GM23338 (cell line): ENCODE measurements at regions not wholly inside any gene's neighbourhood (a gene's known extent, or its start where the extent isn't known, plus 50 kb on each side); places are given as distances from the start of the nearest gene placed in this dataset.

ENCODE experiments used
- CREB1 ChIP-seq: fragments of 250-450 bp; sonication (Bioruptor Pico); IDR thresholded peaks from 2 replicates; pipeline ENCODE4 v1.5.0; 2020; ENCODE audit warnings: low read depth, mild to moderate bottlenecking, moderate library complexity
- EZH2 ChIP-seq: fragments of 200-600 bp; sonication (generic); IDR thresholded peaks from one replicate; pipeline ENCODE4 v1.8.0; 2017; ENCODE audit warnings: antibody characterized with exemption, mild to moderate bottlenecking, low read depth; ENCODE audit not compliant: unreplicated experiment
- EZH2phosphoT487 ChIP-seq: fragments of 200-600 bp; sonication (generic); IDR thresholded peaks from one replicate; pipeline ENCODE4 v1.8.1; 2018; ENCODE audit warnings: antibody characterized with exemption; ENCODE audit not compliant: unreplicated experiment
- JUNB ChIP-seq: IDR thresholded peaks from one replicate; pipeline ENCODE4 v1.6.1; 2016; ENCODE audit warnings: antibody characterized with exemption; ENCODE audit not compliant: unreplicated experiment
- POLR2AphosphoS5 ChIP-seq: IDR thresholded peaks from 2 replicates; pipeline ENCODE4 v1.6.1; 2016; ENCODE audit warnings: antibody characterized with exemption, low read depth
- STAT1 ChIP-seq: IDR thresholded peaks from one replicate; pipeline ENCODE4 v1.6.1; 2016; ENCODE audit warnings: antibody characterized with exemption; ENCODE audit not compliant: unreplicated experiment
- TF ChIP-seq, protein P1 (sequence below), 2 experiments: fragments of 200-600 bp in 1 of 2; sonication (generic) in 1 of 2; conservative IDR thresholded peaks; 2 replicates each; pipeline versions ENCODE4 v1.5.1 to v1.6.1; 2016 to 2017; ENCODE audit warnings: antibody characterized with exemption in 2 of 2, low read depth in 2 of 2, mild to moderate bottlenecking in 2 of 2, moderate library complexity in 1 of 2
- TF ChIP-seq, protein P2 (sequence below): IDR thresholded peaks from one replicate; pipeline ENCODE4 v1.6.1; 2018; ENCODE audit warnings: antibody characterized with exemption; ENCODE audit not compliant: unreplicated experiment
- TF ChIP-seq, protein P3 (sequence below): IDR thresholded peaks from 2 replicates; pipeline ENCODE4 v1.6.1; 2016; ENCODE audit warnings: antibody characterized with exemption

GRCh38 chr2:195500879-195501278, 156.1 kb upstream of the SLC39A10 start:
- TF ChIP-seq, protein P1, sequence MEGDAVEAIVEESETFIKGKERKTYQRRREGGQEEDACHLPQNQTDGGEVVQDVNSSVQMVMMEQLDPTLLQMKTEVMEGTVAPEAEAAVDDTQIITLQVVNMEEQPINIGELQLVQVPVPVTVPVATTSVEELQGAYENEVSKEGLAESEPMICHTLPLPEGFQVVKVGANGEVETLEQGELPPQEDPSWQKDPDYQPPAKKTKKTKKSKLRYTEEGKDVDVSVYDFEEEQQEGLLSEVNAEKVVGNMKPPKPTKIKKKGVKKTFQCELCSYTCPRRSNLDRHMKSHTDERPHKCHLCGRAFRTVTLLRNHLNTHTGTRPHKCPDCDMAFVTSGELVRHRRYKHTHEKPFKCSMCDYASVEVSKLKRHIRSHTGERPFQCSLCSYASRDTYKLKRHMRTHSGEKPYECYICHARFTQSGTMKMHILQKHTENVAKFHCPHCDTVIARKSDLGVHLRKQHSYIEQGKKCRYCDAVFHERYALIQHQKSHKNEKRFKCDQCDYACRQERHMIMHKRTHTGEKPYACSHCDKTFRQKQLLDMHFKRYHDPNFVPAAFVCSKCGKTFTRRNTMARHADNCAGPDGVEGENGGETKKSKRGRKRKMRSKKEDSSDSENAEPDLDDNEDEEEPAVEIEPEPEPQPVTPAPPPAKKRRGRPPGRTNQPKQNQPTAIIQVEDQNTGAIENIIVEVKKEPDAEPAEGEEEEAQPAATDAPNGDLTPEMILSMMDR (conservative IDR thresholded peaks at IDR 0.05; ENCODE audit: low read depth in 2 of 2), result no peak
- TF ChIP-seq CREB1 (CRISPR knock-in tag), result no peak
- no peak for TF ChIP-seq EZH2
- TF ChIP-seq POLR2AphosphoS5, result no peak
- no peak for TF ChIP-seq EZH2phosphoT487
- TF ChIP-seq, protein P2, sequence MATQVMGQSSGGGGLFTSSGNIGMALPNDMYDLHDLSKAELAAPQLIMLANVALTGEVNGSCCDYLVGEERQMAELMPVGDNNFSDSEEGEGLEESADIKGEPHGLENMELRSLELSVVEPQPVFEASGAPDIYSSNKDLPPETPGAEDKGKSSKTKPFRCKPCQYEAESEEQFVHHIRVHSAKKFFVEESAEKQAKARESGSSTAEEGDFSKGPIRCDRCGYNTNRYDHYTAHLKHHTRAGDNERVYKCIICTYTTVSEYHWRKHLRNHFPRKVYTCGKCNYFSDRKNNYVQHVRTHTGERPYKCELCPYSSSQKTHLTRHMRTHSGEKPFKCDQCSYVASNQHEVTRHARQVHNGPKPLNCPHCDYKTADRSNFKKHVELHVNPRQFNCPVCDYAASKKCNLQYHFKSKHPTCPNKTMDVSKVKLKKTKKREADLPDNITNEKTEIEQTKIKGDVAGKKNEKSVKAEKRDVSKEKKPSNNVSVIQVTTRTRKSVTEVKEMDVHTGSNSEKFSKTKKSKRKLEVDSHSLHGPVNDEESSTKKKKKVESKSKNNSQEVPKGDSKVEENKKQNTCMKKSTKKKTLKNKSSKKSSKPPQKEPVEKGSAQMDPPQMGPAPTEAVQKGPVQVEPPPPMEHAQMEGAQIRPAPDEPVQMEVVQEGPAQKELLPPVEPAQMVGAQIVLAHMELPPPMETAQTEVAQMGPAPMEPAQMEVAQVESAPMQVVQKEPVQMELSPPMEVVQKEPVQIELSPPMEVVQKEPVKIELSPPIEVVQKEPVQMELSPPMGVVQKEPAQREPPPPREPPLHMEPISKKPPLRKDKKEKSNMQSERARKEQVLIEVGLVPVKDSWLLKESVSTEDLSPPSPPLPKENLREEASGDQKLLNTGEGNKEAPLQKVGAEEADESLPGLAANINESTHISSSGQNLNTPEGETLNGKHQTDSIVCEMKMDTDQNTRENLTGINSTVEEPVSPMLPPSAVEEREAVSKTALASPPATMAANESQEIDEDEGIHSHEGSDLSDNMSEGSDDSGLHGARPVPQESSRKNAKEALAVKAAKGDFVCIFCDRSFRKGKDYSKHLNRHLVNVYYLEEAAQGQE, result no peak
- TF ChIP-seq STAT1, result no peak
- TF ChIP-seq, protein P3, sequence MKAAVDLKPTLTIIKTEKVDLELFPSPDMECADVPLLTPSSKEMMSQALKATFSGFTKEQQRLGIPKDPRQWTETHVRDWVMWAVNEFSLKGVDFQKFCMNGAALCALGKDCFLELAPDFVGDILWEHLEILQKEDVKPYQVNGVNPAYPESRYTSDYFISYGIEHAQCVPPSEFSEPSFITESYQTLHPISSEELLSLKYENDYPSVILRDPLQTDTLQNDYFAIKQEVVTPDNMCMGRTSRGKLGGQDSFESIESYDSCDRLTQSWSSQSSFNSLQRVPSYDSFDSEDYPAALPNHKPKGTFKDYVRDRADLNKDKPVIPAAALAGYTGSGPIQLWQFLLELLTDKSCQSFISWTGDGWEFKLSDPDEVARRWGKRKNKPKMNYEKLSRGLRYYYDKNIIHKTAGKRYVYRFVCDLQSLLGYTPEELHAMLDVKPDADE, result no peak
- TF ChIP-seq JUNB, result no peak
